SK-N-MC (cell line): ENCODE measurements at regions not wholly inside any gene's neighbourhood (a gene's known extent, or its start where the extent isn't known, plus 50 kb on each side); places are given as distances from the start of the nearest gene placed in this dataset.

Experiments used
- DNase-seq: peaks from one replicate; pipeline ENCODE4 v3.0.0-alpha.2; 2011; ENCODE audit warnings: low read depth, low spot score
- H3K27ac ChIP-seq: fragments of 200-600 bp; sonication (generic); 2 replicates; pipeline ENCODE4 v1.5.1; 2016; ENCODE audit warnings: mixed run types
- H3K36me3 ChIP-seq: fragments of 200-600 bp; sonication (generic); 2 replicates; pipeline ENCODE4 v1.6.1; 2017; ENCODE audit warnings: antibody characterized with exemption, low read length, mixed read lengths; ENCODE audit not compliant: insufficient read depth
- H3K4me3 ChIP-seq: fragments of 200-600 bp; sonication (generic); 2 replicates; pipeline ENCODE4 v1.5.1; 2016
- H3K9ac ChIP-seq: fragments of 200-600 bp; sonication (generic); 2 replicates; pipeline ENCODE4 v1.8.0; 2017; ENCODE audit warnings: mixed run types, mixed read lengths; ENCODE audit not compliant: insufficient read length
- H3K9me3 ChIP-seq: fragments of 200-600 bp; sonication (generic); 2 replicates; pipeline ENCODE4 v1.6.1; 2017; ENCODE audit warnings: low read depth, mild to moderate bottlenecking, antibody characterized with exemption, low read length, moderate library complexity, mixed read lengths
- EZH2 ChIP-seq: fragments of 200-600 bp; sonication (generic); IDR thresholded peaks from one replicate; pipeline ENCODE4 v1.6.1; 2017; ENCODE audit warnings: antibody characterized with exemption
- FOXP2 ChIP-seq: optimal IDR thresholded peaks from 2 replicates; pipeline ENCODE3; 2011; ENCODE audit warnings: mild to moderate bottlenecking, moderate library complexity; ENCODE audit not compliant: insufficient read depth; ENCODE audit errors: extremely low read length, control extremely low read depth
- POLR2AphosphoS5 ChIP-seq: IDR thresholded peaks from 2 replicates; pipeline ENCODE4 v1.6.1; 2012; ENCODE audit warnings: mild to moderate bottlenecking, low read depth, low read length, borderline replicate concordance

DNA sequence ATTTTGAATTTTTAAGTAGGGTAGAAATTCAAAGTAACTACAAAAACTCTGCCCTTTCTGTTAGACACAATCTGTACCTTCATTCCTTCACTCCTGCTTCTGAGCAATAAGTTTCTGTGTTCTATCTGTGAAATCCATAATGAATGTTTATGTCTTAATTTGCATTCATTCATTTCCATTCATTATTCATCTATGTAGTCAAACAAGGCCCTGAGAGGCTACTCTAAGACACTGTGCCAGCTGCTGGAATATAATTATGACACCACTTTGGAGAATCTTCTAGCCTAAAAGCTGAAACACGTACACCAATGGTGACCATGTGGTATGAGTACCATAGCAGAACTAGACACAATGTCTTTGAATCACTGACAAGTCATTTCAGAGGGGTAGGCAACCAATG is 199.9 kb upstream of the FAR2 start:
- Histone ChIP-seq H3K27ac (no peak overlapping the region), H3K4me3 (no peak overlapping the region), H3K9me3 (no peaks in the 10 kb centered on the region), H3K9ac (no peak overlapping the region), H3K36me3 (no peaks in the 10 kb centered on the region)
- TF ChIP-seq FOXP2 (no peak), POLR2AphosphoS5 (no peak), EZH2 (no peak)
- no peak for DNase-seq

DNA sequence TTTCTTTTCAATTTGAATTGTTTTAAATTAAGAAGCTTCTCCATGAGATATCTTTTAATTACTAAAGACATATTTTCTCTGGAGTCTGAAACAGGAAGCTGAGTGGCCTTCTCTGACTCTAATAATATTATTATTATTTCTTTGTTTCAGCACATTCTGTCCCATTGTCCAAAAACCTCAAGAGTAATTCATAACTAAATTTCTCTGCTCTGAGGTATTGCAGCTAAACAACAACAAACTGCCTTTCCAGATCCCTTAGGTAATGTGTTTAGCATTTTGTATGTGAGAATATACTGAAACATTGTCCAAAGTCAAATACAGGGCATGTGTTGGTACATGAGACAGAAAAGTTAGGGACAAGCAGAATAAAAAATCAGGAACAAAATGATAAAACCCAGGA is 199.0 kb upstream of the FAR2 start:
- Histone ChIP-seq H3K27ac (no peak overlapping the region), H3K36me3 (no peaks in the 10 kb centered on the region), H3K9ac (no peak overlapping the region), H3K4me3 (no peak overlapping the region), H3K9me3 (no peaks in the 10 kb centered on the region)
- TF ChIP-seq POLR2AphosphoS5 (no peak), FOXP2 (no peak), EZH2 (no peak)
- DNase-seq, result no peak

DNA sequence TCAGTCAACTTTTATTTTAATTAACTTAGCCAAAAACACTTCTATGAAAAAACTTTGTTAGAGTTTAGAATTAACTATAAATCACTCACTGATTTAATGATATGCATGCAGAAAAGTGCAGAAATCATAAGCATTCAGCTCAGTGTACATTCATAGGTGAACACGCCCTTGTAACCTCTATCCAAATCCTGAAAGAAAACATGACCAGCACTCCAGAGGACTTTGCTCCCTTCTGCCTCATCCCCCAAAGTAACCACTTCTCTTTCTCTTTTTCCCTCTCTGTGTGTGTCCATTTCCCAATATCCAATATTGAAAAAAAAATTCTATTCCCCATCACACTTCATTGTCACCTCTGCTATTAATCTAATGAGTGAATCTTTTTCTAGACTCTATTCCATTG is 197.1 kb upstream of the FAR2 start:
- H3K9ac ChIP-seq, result no peak overlapping the region
- H3K4me3 ChIP-seq, result no peak overlapping the region
- no peaks in the 10 kb centered on the region for H3K9me3 ChIP-seq
- H3K27ac ChIP-seq, result no peak overlapping the region
- no peaks in the 10 kb centered on the region for H3K36me3 ChIP-seq
- DNase-seq, result no peak
- no peak for TF ChIP-seq POLR2AphosphoS5
- TF ChIP-seq FOXP2, result no peak
- TF ChIP-seq EZH2, result no peak

DNA sequence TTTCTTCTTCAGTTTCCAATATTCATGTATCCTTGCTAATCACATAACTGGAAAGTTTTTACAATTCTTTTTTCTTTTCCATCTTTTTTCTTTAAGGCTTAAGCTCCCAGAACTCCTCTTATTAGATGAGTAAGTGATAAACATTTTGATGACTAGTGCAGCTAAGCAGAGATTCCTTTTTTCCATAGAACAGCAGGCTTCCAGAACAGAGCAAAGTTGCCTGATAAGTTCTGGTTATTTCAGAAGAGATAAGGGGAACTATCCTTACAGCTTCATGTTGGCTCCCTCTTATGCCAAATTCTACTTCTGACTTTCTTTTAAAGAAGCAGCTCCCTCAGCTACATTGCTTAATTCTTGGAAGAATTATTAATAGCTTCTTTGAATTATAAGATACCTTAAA is 194.7 kb upstream of the FAR2 start:
- H3K9ac ChIP-seq, result no peak overlapping the region
- H3K27ac ChIP-seq, result no peak overlapping the region
- TF ChIP-seq FOXP2 (no peak), EZH2 (no peak), POLR2AphosphoS5 (no peak)
- no peaks in the 10 kb centered on the region for H3K36me3 ChIP-seq
- DNase-seq, result no peak
- H3K4me3 ChIP-seq, result no peak overlapping the region
- H3K9me3 ChIP-seq, result no peaks in the 10 kb centered on the region

DNA sequence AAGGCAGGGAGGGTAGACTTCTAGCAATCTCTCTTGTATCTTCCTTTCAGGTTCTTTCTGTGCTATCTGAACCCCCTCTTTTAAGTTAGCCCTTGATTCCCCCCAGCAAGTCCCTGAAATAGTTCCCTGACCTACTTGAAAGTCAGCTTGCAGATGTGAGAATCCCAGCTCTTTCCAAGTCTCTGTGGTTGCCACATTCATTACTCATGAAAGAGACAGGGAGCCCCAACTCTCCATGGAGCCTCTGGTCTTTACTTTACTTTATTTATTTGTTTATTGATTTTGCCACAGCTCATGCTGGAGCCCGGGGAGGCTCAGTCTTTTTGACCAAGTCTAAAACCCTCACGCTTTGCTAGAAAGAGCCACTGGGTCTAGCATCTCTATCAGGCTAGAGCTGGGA is 193.6 kb upstream of the FAR2 start:
- DNase-seq, result no peak
- no peaks in the 10 kb centered on the region for H3K9me3 ChIP-seq
- TF ChIP-seq POLR2AphosphoS5 (no peak), FOXP2 (no peak), EZH2 (no peak)
- no peak overlapping the region for H3K4me3 ChIP-seq
- no peak overlapping the region for H3K9ac ChIP-seq
- H3K36me3 ChIP-seq, result no peaks in the 10 kb centered on the region
- no peak overlapping the region for H3K27ac ChIP-seq

DNA sequence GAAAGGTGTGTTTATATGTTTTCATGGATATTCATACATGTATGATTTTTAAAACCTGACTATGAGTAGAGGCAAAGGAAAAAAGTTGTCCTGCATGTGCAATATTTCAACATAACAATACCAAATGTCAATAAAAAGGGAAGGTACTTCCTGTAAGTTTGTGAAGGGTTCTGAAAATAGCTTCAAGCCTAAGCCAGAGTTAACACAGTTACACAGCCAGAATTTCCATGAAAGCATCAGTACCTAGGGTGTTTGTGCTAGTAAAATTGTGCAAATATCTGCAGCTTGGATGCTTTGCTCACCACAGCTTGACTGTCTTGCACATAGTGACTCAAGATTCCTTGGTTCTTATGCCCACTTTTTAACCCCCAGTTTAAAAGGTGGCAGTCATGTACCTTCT is 193.1 kb upstream of the FAR2 start:
- H3K36me3 ChIP-seq, result no peaks in the 10 kb centered on the region
- no peak overlapping the region for H3K9ac ChIP-seq
- TF ChIP-seq POLR2AphosphoS5 (no peak), EZH2 (no peak), FOXP2 (no peak)
- H3K9me3 ChIP-seq, result no peaks in the 10 kb centered on the region
- no peak for DNase-seq
- H3K4me3 ChIP-seq, result no peak overlapping the region
- H3K27ac ChIP-seq, result no peak overlapping the region

DNA sequence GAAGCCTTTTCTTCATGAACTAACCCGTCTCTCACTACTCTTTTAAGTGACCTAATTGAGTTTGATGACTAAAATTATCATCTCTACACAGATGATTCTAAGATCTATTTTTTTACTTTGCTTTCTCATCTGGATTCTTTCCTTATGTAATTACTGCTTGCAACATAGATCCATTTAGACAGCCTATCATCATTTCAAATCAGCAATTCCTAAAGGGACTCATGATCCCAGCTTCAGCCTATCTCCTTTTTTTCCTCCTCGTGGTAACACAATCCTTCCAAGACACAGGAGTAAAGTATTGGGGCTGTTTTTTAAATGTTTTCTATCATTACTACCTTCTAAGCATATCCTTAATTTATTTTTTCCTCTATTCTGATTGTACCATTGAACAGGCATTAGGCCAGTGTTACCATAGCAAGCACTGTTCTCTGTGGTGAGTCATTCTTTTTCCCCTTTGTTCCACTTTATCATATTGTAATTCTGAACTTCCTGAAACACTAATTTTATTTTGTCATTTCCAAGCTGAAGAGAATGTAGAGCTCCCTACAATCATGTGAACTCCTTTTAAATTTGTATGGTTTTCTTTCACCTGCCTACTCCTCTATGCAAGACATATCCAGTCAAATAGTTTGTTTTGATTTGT is 190.4 kb upstream of the FAR2 start:
- TF ChIP-seq POLR2AphosphoS5, result no peak
- no peak for TF ChIP-seq EZH2
- TF ChIP-seq FOXP2, result no peak
- Histone ChIP-seq H3K9me3 (no peaks in the 10 kb centered on the region), H3K36me3 (no peaks in the 10 kb centered on the region), H3K27ac (no peak overlapping the region), H3K9ac (no peak overlapping the region), H3K4me3 (no peak overlapping the region)
- DNase-seq, result no peak

DNA sequence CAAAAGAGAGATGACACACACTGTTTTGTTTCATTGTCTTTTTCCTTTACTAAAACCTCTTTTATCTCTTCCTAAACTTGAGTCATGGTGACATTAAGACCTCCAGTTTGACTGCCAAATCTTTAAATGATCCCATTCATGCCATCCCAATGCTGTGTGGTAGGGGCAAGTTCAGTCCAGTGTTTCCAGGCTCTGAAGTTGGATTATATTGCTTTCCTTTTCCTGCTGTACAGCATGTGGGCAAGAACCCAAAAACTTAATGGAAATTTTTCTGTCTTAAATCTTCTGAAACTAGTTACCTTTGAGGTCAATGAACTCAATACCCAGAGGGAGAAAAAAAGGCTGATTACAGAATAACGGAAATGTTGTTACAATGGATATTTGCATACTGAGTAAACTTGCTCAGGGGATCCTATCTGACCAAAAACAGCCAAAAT is 187.1 kb upstream of the FAR2 start:
- no peak for TF ChIP-seq FOXP2
- no peak for TF ChIP-seq POLR2AphosphoS5
- TF ChIP-seq EZH2, result no peak
- Histone ChIP-seq H3K9ac (no peak overlapping the region), H3K9me3 (no peaks in the 10 kb centered on the region), H3K4me3 (no peak overlapping the region), H3K36me3 (no peaks in the 10 kb centered on the region), H3K27ac (no peak overlapping the region)
- DNase-seq, result no peak

DNA sequence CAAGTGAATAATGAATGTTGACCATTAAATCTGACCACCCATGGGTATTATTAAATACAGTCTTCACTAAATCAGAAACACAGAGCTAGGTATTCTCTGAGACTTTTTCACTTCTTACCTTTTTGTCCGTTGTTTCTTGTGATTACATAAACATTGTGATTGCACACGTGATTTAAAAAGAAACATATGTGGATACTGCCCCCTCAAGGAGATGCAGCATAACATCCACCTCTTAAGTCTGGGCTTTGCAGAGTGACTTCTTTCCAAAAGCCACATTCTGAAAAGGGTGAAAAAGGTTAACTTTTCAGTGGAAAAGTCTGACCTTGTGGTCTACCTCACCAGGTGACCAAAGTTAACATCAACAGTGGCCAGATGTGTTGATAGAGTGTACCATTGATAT is 185.5 kb upstream of the FAR2 start:
- Histone ChIP-seq H3K4me3 (no peak overlapping the region), H3K27ac (no peak overlapping the region), H3K9ac (no peak overlapping the region), H3K9me3 (no peaks in the 10 kb centered on the region), H3K36me3 (no peaks in the 10 kb centered on the region)
- no peak for DNase-seq
- TF ChIP-seq EZH2, result no peak
- TF ChIP-seq POLR2AphosphoS5, result no peak
- no peak for TF ChIP-seq FOXP2
